ENCODE measurements at regions not wholly inside any gene's neighbourhood (a gene's known extent, or its start where the extent isn't known, plus 50 kb on each side); places are given as distances from the start of the nearest gene placed in this dataset.
"Not testable (repeated sequence)": the region's sequence is repeated elsewhere in the genome, so short reads cannot be mapped to it uniquely, and the experiment has no call there.

- no peak overlapping the region for H2AFZ ChIP-seq (ENCODE audit: low read depth)
- H3K4me2 ChIP-seq = no peak overlapping the region
- no peaks in the 10 kb centered on the region for H4K20me1 ChIP-seq (ENCODE audit: insufficient read depth)
- no peaks in the 10 kb centered on the region for H3K4me1 ChIP-seq (ENCODE audit: low read depth, poor library complexity, severe bottlenecking)
- no peaks in the 10 kb centered on the region for H3K27me3 ChIP-seq (ENCODE audit: insufficient read depth, low read depth)
- H3K9ac ChIP-seq = no peak overlapping the region
- no peaks in the 10 kb centered on the region for H3K36me3 ChIP-seq (ENCODE audit: insufficient read depth)
- no peaks in the 10 kb centered on the region for H3K79me2 ChIP-seq (ENCODE audit: insufficient read depth, low read depth)
- no peak for TF ChIP-seq CTCF (conservative IDR thresholded peaks at IDR 0.05; ENCODE audit: low read depth, low read length)
- no peak overlapping the region for H3K27ac ChIP-seq
- H3K4me3 ChIP-seq (IDR thresholded peaks at IDR 0.05; ENCODE audit: insufficient read depth, low read depth, low read length) = no peak overlapping the region
Measured at GRCh38 chr3:70464876-70465275, 152.4 kb upstream of the MDFIC2 start.

GRCh38 chr3:70464465-70464864, 152.0 kb upstream of the MDFIC2 start:
- Histone ChIP-seq H3K4me2 (no peak overlapping the region), H3K4me3 (IDR thresholded peaks at IDR 0.05; ENCODE audit: insufficient read depth, low read depth, low read length) (no peak overlapping the region), H3K27me3 (ENCODE audit: insufficient read depth, low read depth) (no peaks in the 10 kb centered on the region), H3K9ac (no peak overlapping the region), H3K27ac (no peak overlapping the region), H3K36me3 (ENCODE audit: insufficient read depth) (no peaks in the 10 kb centered on the region), H4K20me1 (ENCODE audit: insufficient read depth) (no peaks in the 10 kb centered on the region), H3K79me2 (ENCODE audit: insufficient read depth, low read depth) (no peaks in the 10 kb centered on the region), H2AFZ (ENCODE audit: low read depth) (no peak overlapping the region), H3K4me1 (ENCODE audit: low read depth, poor library complexity, severe bottlenecking) (no peaks in the 10 kb centered on the region)
- no peak for TF ChIP-seq CTCF (conservative IDR thresholded peaks at IDR 0.05; ENCODE audit: low read depth, low read length)

- not testable (repeated sequence) for H3K79me2 ChIP-seq (ENCODE audit: insufficient read depth, low read depth); H3K4me2 ChIP-seq; H2AFZ ChIP-seq (ENCODE audit: low read depth); H3K36me3 ChIP-seq (ENCODE audit: insufficient read depth); H3K27me3 ChIP-seq (ENCODE audit: insufficient read depth, low read depth); H3K9ac ChIP-seq; H3K4me3 ChIP-seq (IDR thresholded peaks at IDR 0.05; ENCODE audit: insufficient read depth, low read depth, low read length); H3K27ac ChIP-seq; H3K4me1 ChIP-seq (ENCODE audit: low read depth, poor library complexity, severe bottlenecking); H4K20me1 ChIP-seq (ENCODE audit: insufficient read depth)
Measured at GRCh38 chr3:70450220-70450619, 137.8 kb upstream of the MDFIC2 start.

GRCh38 chr3:70435422-70435821, 123.0 kb upstream of the MDFIC2 start:
- not testable (repeated sequence) for H3K27ac ChIP-seq; H3K27me3 ChIP-seq (ENCODE audit: insufficient read depth, low read depth); H3K4me3 ChIP-seq (IDR thresholded peaks at IDR 0.05; ENCODE audit: insufficient read depth, low read depth, low read length); H3K9ac ChIP-seq; H3K4me2 ChIP-seq; H2AFZ ChIP-seq (ENCODE audit: low read depth); H3K4me1 ChIP-seq (ENCODE audit: low read depth, poor library complexity, severe bottlenecking); H3K79me2 ChIP-seq (ENCODE audit: insufficient read depth, low read depth); H4K20me1 ChIP-seq (ENCODE audit: insufficient read depth); H3K36me3 ChIP-seq (ENCODE audit: insufficient read depth)

- Histone ChIP-seq H3K36me3 (ENCODE audit: insufficient read depth) (no peaks in the 10 kb centered on the region), H3K4me1 (ENCODE audit: low read depth, poor library complexity, severe bottlenecking) (no peaks in the 10 kb centered on the region), H2AFZ (ENCODE audit: low read depth) (no peak overlapping the region), H3K4me3 (IDR thresholded peaks at IDR 0.05; ENCODE audit: insufficient read depth, low read depth, low read length) (no peak overlapping the region), H3K4me2 (no peak overlapping the region), H3K9ac (no peak overlapping the region), H3K27ac (no peak overlapping the region), H4K20me1 (ENCODE audit: insufficient read depth) (no peaks in the 10 kb centered on the region), H3K79me2 (ENCODE audit: insufficient read depth, low read depth) (no peaks in the 10 kb centered on the region), H3K27me3 (ENCODE audit: insufficient read depth, low read depth) (no peaks in the 10 kb centered on the region)
- TF ChIP-seq CTCF (conservative IDR thresholded peaks at IDR 0.05; ENCODE audit: low read depth, low read length) = no peak
Measured at GRCh38 chr3:70433091-70433490, 120.7 kb upstream of the MDFIC2 start.
